ENCODE measurements at regions not wholly inside any gene's neighbourhood (a gene's known extent, or its start where the extent isn't known, plus 50 kb on each side); places are given as distances from the start of the nearest gene placed in this dataset.

DNA sequence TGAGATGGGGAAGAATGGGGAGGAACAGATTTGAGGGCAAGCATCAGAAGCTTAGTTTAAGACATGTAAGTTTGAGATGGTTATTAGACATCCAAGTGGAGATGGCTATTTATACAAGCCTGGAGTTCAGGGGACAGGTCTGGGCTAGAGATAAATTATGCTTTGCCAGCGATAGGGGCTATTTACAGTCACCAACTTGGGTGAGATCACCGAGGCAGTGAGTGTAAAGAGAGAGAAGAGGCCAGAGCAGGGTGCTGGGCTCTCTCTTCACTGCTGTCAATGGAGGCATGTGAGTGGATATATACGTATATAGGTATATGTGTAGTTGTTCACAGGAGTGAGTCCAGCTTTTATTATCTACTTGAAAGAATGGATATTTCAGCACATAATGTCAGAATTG lies 81.0 kb downstream of the QPCT start:
- no peaks in the 10 kb centered on the region for H3K4me1 ChIP-seq (replicated peaks)
- TF ChIP-seq, protein P1, sequence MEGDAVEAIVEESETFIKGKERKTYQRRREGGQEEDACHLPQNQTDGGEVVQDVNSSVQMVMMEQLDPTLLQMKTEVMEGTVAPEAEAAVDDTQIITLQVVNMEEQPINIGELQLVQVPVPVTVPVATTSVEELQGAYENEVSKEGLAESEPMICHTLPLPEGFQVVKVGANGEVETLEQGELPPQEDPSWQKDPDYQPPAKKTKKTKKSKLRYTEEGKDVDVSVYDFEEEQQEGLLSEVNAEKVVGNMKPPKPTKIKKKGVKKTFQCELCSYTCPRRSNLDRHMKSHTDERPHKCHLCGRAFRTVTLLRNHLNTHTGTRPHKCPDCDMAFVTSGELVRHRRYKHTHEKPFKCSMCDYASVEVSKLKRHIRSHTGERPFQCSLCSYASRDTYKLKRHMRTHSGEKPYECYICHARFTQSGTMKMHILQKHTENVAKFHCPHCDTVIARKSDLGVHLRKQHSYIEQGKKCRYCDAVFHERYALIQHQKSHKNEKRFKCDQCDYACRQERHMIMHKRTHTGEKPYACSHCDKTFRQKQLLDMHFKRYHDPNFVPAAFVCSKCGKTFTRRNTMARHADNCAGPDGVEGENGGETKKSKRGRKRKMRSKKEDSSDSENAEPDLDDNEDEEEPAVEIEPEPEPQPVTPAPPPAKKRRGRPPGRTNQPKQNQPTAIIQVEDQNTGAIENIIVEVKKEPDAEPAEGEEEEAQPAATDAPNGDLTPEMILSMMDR (IDR thresholded peaks at IDR 0.05): no peak
- TF ChIP-seq POLR2A (IDR thresholded peaks at IDR 0.05) (no peak), POLR2AphosphoS5 (IDR thresholded peaks at IDR 0.05) (no peak)
- no peaks in the 10 kb centered on the region for H3K27me3 ChIP-seq (replicated peaks; ENCODE audit: insufficient read depth)
- WGBS: 69% methylated on average over 3 of the region's 3 CpGs
- H3K9me3 ChIP-seq: no peaks in the 10 kb centered on the region
- no peaks in the 10 kb centered on the region for H3K36me3 ChIP-seq
- H3K27ac ChIP-seq: no peak overlapping the region
- intact Hi-C loops (cut with DNase I): no loop called here
- no peak overlapping the region for H3K4me3 ChIP-seq
- no peak for DNase-seq (ENCODE audit: low spot score)

DNA sequence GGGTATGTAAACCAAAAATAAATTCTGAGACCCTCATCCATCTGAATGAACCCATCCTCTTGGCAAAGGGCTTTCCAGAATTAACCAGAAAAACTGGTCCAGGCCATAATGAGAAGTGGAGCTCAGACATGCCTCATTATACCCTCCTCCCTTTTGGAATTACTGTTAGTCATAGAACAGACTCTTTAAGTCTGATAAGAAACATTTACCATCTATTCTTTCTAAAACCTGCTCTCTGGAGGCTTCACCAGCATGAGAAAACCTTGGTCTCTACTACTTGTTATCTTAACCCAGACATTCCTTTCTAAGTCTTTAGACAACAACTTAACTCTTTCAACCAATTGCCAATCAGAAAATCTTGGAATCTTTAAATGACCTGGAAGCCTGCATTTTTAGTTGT lies 82.8 kb downstream of the QPCT start:
- Histone ChIP-seq H3K27me3 (replicated peaks; ENCODE audit: insufficient read depth) (no peaks in the 10 kb centered on the region), H3K36me3 (no peaks in the 10 kb centered on the region), H3K4me3 (no peak overlapping the region), H3K9me3 (no peaks in the 10 kb centered on the region), H3K27ac (no peak overlapping the region), H3K4me1 (replicated peaks) (no peaks in the 10 kb centered on the region)
- intact Hi-C loops (cut with DNase I): no loop called here
- no peak for TF ChIP-seq POLR2AphosphoS5 (IDR thresholded peaks at IDR 0.05)
- TF ChIP-seq, protein P1 (IDR thresholded peaks at IDR 0.05): no peak
- TF ChIP-seq POLR2A (IDR thresholded peaks at IDR 0.05): no peak
- no peak for DNase-seq (ENCODE audit: low spot score)

DNA sequence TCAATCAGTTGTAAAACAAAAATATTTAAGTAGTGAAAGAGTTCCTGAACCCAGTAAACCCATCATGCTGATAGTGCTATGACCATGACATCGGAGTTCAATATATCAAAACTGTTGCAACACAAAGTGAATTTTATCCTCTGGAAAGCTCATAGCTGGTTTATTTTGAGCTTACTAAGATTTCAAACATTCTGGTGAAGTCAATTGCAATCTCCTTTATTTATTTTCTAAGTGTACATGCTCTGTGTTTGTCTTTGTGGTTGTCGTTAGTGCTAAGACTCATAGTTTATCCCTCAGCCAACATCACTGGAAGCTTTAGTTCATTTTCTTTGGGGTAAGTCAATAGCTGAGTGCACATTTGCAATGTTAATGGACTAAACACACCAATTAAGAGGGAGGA lies 91.9 kb downstream of the QPCT start:
- Histone ChIP-seq H3K27ac (no peak overlapping the region), H3K36me3 (no peaks in the 10 kb centered on the region), H3K4me3 (no peak overlapping the region), H3K27me3 (replicated peaks; ENCODE audit: insufficient read depth) (no peaks in the 10 kb centered on the region), H3K4me1 (replicated peaks) (no peaks in the 10 kb centered on the region), H3K9me3 (no peaks in the 10 kb centered on the region)
- intact Hi-C loops (cut with DNase I): no loop called here
- 80% methylated on average over 2 of the region's 2 CpGs for WGBS
- TF ChIP-seq, protein P1 (IDR thresholded peaks at IDR 0.05): no peak
- TF ChIP-seq POLR2AphosphoS5 (IDR thresholded peaks at IDR 0.05) (no peak), POLR2A (IDR thresholded peaks at IDR 0.05) (no peak)
- no peak for DNase-seq (ENCODE audit: low spot score)

DNA sequence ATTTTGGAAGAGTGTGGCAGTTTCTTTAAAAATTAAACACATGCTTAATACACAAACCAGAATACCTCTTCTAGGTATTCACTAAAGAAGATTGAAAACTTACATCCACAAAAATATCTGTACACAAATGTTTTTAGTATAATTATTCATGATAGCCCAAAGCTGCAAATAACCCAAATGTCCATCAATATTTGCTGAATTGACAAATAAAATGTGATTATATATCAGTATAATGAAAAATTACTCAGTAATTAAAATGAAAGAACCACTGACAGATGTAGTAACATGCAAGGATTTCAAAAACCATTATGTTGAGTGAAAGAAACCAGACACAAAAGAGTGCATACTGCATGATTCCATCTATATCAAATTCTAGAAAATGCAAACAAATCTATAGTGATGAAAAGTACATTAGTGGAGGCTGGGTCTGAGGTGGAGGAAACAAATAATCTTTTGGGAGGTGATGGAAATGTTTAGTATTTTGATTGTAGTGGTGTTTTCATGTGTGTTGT lies 94.8 kb downstream of the QPCT start:
- TF ChIP-seq POLR2AphosphoS5 (IDR thresholded peaks at IDR 0.05) (no peak), POLR2A (IDR thresholded peaks at IDR 0.05) (no peak)
- TF ChIP-seq, protein P1 (IDR thresholded peaks at IDR 0.05): no peak
- H3K4me3 ChIP-seq: no peak overlapping the region
- H3K4me1 ChIP-seq (replicated peaks): no peaks in the 10 kb centered on the region
- intact Hi-C loops (cut with DNase I): no loop called here
- H3K27ac ChIP-seq: no peak overlapping the region
- no peaks in the 10 kb centered on the region for H3K27me3 ChIP-seq (replicated peaks; ENCODE audit: insufficient read depth)
- H3K36me3 ChIP-seq: no peaks in the 10 kb centered on the region
- DNase-seq (ENCODE audit: low spot score): no peak
- H3K9me3 ChIP-seq: no peaks in the 10 kb centered on the region

DNA sequence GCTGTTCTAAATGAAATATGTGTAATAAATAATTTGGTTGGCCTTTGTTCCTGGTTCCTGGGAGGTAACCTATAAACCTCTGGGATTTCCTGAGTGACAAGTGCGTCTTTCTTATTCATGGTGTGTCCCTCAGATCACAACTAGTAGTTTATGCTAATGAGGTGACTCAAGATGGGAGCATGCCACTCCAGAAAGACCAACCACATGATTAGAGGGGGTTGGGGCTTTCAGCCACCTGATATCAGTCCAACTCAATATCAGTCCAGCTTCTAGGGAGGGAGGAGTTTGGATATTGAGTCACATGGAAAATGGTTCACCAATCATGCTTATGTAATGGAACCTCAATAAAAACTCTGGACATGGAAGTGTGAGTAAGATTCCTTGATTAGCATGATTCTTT lies 96.6 kb downstream of the QPCT start:
- H3K4me1 ChIP-seq (replicated peaks): no peaks in the 10 kb centered on the region
- no peaks in the 10 kb centered on the region for H3K9me3 ChIP-seq
- no peaks in the 10 kb centered on the region for H3K27me3 ChIP-seq (replicated peaks; ENCODE audit: insufficient read depth)
- TF ChIP-seq POLR2AphosphoS5 (IDR thresholded peaks at IDR 0.05) (no peak), POLR2A (IDR thresholded peaks at IDR 0.05) (no peak)
- TF ChIP-seq, protein P1 (IDR thresholded peaks at IDR 0.05): no peak
- DNase-seq (ENCODE audit: low spot score): no peak
- H3K36me3 ChIP-seq: no peaks in the 10 kb centered on the region
- H3K4me3 ChIP-seq: no peak overlapping the region
- 87% methylated on average over 1 of the region's 1 CpG for WGBS
- intact Hi-C loops (cut with DNase I): no loop called here
- no peak overlapping the region for H3K27ac ChIP-seq
